ENCODE measurements at regions not wholly inside any gene's neighbourhood (a gene's known extent, or its start where the extent isn't known, plus 50 kb on each side); places are given as distances from the start of the nearest gene placed in this dataset.
"Not testable (repeated sequence)": the region's sequence is repeated elsewhere in the genome, so short reads cannot be mapped to it uniquely, and the experiment has no call there.

DNA sequence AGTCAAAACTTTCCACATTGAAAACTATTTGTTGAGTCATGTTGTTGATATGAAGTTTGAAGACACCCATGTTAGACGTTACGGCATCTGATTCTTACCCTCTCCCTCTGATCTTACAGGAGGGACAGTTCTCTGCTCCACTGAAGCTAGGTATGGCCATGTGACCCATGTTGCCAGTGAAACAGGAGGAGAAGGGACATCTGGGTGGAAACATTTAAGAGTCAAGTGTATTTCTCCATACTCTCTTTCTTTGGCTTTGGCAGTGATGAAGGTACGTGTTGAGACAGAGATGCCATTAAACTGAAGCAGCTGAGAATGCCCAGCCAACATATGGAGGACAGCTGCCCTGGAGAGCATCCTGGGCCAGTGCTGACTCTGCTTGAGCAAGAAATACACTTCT, 198.4 kb upstream of the PTGFR start:
- intact Hi-C loops (cut with micrococcal nuclease): no loop called here

GRCh38 chr1:78297836-78298235, 192.9 kb upstream of the PTGFR start:
- intact Hi-C loops (cut with micrococcal nuclease): no loop called here

- intact Hi-C loops (cut with micrococcal nuclease): no loop called here
Measured at GRCh38 chr1:78298349-78298748, 192.4 kb upstream of the PTGFR start.

DNA sequence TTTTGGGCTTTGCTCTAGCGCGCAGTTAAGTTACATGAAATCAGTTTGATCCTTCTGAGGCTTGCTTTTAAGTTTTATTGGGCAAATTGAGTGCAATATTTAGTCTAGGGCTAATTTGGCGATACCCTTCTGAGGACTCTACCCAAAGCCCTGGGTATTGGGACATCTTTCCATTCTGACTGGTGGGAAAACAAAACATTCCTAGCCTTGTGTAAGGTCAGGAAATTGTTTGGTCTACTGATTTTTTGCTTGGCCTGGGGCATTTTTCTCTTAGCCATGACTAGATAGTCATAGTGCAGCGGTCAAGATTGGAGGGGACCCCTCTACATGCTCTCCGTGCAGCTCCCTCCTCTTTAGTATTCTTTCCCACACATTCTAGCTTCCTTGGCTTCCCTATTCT, 189.6 kb upstream of the PTGFR start:
- intact Hi-C loops (cut with micrococcal nuclease): no loop called here

DNA sequence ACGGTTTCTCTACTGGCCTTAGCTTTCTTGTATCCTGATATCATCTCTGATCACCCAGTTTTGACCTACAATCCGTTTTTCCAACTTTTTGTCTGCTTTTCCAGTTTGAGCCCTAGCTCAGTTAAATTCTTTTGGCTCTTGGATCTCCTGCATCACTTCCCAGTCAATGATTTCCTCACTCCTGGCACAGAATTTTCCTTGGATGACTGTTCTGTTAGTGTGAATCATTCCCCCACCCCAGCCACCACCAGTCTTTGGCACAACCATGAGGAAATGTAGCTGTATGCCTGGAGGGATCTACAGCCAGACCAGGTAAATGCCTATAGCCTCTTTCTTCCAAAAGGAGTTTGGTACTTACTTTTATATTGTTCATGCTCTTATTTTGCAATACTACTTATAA, 187.2 kb upstream of the PTGFR start:
- intact Hi-C loops (cut with micrococcal nuclease): no loop called here

GRCh38 chr1:78304341-78304740, 186.4 kb upstream of the PTGFR start:
- intact Hi-C loops (cut with micrococcal nuclease): no loop called here

DNA sequence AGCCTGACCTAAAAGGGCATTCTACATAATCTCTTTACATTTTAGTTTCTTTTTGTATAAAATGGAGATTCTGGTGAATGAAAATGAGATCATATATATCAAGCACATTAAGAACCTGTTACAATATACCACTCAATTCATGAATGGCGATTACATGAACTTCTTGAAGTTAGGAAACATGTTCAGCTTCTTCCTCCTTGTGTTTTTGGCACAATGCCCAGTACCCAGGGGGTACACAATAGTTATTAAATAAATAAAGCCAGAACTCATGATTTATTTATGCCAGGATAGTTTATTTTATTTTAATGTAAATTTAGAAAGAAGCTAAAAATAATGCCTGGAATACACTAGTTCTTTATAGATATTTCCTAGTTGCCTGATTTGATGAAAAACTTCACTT, 186.0 kb upstream of the PTGFR start:
- intact Hi-C loops (cut with micrococcal nuclease): no loop called here

- intact Hi-C loops (cut with micrococcal nuclease): not testable (repeated sequence)
Measured at GRCh38 chr1:78310261-78310660, 180.5 kb upstream of the PTGFR start.

- intact Hi-C loops (cut with micrococcal nuclease): no loop called here
Measured at GRCh38 chr1:78318011-78318410, 172.8 kb upstream of the PTGFR start.

DNA sequence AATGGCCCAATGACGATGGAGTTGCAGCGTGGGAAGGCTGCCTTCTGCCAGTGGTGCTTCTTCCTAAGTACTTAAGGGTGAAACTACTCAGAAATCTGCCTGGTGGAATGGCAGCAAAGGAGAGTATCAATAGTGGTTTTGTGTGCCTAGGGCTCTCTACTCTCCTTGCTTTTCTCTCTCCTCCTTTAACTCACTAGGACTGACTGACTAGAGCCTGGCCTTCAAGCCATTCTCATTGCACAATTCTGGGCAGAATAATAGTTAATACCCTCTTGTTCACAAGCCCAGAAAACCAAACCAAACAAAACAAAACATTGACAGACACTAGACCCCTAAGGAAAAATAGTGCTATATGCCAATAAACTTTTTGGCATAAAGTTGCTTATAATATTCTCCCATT, 171.2 kb upstream of the PTGFR start:
- intact Hi-C loops (cut with micrococcal nuclease): loop anchor here (10.0 kb wide), 1 partner anchor 175 kb away; no protein-coding TSS in a partner anchor

DNA sequence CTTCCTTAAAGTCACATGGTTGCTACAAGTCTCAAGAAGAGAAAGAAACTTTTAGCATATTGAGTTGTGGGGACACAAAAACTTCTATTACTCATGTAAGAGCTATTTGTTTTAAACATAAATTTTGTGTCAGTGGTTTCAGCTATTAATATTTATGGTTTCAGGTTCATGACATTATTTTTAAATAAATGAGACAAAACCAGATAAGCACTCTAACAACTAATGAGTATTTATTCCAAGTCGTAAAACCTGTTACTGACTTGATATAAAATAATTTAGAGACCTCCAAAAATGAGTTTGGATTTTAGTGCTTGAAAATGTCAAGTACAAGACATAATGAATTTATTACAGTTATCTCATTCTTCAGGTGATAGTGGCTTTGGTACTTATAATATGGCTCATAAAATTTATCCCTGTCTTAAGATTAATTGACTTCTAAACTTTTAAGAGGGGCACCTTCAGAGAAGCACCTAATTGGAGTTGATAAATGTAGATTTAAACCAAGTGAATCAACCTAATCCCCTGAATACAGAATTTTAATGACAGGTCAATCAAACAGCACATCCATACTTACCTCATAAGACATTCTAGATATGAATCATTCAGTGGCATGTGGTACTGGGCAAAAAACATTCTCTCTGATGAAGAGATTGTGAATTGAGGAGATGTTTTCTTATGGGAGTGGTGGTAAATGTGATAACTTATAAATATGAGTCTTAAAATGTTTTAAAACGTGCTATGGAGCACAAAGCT, 167.7 kb upstream of the PTGFR start:
- intact Hi-C loops (cut with micrococcal nuclease): loop anchor here (10.0 kb wide), 1 partner anchor 178 kb away; no protein-coding TSS in a partner anchor

- intact Hi-C loops (cut with micrococcal nuclease): loop anchor here (10.0 kb wide), 1 partner anchor 180 kb away; no protein-coding TSS in a partner anchor
Measured at GRCh38 chr1:78325293-78325692, 165.5 kb upstream of the PTGFR start.

GRCh38 chr1:78329475-78329874, 161.3 kb upstream of the PTGFR start:
- intact Hi-C loops (cut with micrococcal nuclease): loop anchor here (10.0 kb wide), 1 partner anchor 185 kb away; no protein-coding TSS in a partner anchor

DNA sequence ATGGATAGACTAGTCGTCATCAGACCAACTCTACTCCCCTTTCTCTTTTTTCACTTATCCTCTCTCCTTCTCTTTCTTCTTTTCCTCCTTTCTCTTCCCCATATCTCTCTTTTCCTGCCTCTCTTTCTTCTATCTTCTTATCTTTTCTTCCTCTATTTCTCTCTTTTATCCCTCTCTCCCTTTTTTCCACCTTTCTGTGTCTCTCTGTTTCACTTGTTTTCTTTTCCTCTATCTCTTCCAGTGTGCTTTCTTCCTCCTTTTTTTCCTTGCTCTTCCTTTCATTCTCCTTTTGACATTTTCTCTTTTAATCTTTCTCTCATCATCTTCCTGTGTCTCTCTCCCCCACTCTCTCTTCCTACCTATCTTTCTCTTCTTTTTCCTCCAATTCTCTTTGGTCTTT, 159.0 kb upstream of the PTGFR start:
- intact Hi-C loops (cut with micrococcal nuclease): loop anchor here (2.0 kb wide), 1 partner anchor 345 kb away; no protein-coding TSS in a partner anchor

GRCh38 chr1:78333502-78333901, 157.3 kb upstream of the PTGFR start:
- intact Hi-C loops (cut with micrococcal nuclease): loop anchor here (2.0 kb wide), 1 partner anchor 343 kb away; no protein-coding TSS in a partner anchor

DNA sequence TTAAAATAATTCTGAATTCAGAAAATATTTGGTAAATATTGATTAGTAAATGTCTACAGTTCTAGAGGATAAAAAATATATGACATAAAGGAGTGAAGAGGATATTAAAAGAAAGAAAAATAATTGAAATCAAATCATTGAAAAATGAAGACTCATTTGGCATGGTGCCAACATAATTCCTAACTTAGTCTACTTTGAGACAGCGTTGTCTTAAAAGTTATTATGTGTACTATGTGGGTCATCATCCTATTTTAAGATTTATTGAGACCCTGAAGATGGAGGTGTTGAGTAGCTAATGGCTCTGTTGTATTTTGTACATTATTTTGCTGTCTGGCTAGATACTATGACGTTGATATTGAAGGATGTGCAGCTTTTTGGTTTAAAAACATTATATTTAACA, 156.7 kb upstream of the PTGFR start:
- intact Hi-C loops (cut with micrococcal nuclease): no loop called here

DNA sequence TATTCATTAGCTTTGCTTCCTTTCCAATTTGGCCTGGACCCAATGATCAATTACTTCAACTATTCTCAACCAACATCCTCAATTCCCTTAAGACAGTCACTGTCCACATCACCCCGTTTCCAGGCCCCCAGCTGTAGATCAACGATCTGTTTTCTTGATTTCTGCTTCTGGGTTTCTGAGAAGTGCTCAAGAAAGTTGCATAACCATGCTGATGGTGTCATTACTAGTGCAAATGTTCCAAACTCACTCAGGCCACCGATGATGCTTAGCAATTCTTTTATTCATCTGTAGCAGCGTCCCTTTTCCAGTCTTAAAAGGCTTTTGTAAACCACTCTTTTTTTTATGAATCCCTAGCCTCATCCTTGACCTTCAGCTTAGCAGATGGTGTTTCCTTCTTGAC, 155.8 kb upstream of the PTGFR start:
- intact Hi-C loops (cut with micrococcal nuclease): no loop called here

- intact Hi-C loops (cut with micrococcal nuclease): not testable (repeated sequence)
Measured at GRCh38 chr1:78336751-78337150, 154.0 kb upstream of the PTGFR start.

DNA sequence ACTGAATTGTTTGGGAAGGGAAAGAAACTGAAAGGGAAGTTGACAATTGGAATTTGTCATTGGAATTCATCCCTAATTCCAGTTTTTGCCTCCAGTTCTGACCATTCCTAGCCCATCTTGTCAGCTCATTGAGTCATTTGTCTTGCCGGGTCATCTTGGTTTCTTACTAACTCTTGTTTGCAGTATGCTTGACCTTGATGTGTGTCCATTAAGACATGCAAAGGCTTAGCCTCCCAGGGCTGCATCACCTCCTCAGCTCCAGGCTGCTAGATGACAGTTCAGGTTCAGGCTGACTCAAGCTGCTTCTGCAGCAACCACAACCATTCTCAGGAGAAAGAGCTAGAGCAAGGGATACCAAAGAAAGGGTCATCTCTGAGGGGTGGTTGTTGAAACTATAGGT, 151.3 kb upstream of the PTGFR start:
- intact Hi-C loops (cut with micrococcal nuclease): no loop called here

- intact Hi-C loops (cut with micrococcal nuclease): no loop called here
Measured at GRCh38 chr1:78340006-78340405, 150.8 kb upstream of the PTGFR start.

GRCh38 chr1:78348496-78349284, 142.1 kb upstream of the PTGFR start:
- intact Hi-C loops (cut with micrococcal nuclease): no loop called here

GRCh38 chr1:78351551-78352216, 139.1 kb upstream of the PTGFR start:
- intact Hi-C loops (cut with micrococcal nuclease): no loop called here
